GM19397 (cell line): ENCODE measurements at regions not wholly inside any gene's neighbourhood (a gene's known extent, or its start where the extent isn't known, plus 50 kb on each side); places are given as distances from the start of the nearest gene placed in this dataset.

ENCODE experiments used
- ATAC-seq: cut with Tn5 transposase; IDR thresholded peaks from one replicate; pipeline ENCODE4 v1.9.1; 2021; ENCODE audit warnings: mild to moderate bottlenecking, moderate library complexity; ENCODE audit not compliant: unreplicated experiment

DNA sequence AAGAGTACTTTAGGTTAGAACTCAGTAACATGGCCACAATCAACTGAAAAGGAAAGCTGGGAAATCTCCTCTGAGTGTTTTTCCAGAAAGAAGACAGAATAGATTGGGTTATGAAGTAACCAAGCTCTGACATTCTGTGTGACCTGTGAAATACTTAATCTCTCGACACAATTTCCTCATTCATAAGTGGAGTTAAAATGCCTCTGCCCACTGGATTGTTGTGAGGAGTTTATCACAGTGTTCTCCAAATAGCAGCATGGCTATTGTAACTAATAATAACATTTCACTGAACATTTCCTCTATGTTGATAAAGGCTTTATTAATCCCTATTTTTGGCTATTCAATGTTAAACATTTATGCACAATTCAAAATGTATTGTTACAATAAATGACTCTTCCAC lies 311.0 kb downstream of the GABRB2 start:
- no peak for ATAC-seq

DNA sequence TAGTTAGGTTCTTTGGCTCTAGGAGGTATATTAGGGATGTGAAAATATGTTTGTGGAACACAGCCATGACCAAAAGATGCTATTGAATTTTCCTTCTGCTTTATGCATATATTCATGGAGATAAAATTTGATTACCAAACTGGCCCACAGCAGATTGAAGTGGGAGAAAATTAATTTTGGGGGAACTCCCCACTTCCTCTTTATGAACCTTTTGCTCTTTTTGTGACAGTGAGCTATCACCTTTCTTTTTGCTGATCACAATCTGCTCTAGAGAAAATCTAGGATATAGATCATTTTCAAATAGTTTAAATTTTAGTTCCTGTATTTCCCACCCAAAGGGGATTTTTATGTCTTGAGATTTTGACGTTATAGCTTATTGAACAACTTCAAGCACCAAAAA lies 313.0 kb downstream of the GABRB2 start:
- ATAC-seq: no peak

DNA sequence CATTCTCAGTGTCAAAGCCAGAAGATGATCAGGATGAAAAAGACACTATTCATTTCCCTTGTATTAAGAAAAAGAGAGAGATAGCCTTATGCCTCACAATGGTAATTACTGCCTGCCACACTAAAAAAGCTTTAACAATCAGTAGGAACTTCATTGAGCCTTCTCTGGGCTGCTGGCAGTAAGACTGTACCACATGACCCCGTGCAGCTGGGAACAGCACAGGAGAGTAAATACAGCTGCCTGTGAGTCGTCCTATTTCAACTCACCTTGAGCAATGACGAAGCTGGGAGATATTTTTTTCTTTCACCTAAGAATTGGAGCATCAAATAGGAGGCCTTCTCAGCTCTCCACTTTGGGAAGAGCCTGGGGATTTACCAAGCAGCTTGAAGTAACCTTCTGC lies 316.3 kb downstream of the GABRB2 start:
- ATAC-seq: no peak

DNA sequence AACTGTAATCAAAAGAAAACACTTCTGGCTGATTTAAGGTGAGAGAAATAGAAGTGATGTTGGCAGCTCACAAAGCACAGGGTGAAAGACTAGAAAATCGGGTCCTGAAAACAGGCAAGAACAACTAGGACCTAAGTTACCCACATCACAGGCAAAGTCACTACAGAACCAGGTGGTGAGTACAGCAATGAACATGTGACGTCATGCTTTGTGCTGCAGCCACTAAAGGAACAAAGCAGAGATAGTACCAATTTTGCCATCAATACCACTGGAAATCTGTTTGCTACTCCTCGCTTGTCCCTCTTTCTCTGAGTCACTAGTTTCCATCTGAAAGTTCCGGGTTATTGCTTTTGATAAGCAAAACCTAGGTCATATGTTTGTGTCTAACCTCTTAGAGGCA lies 326.7 kb downstream of the GABRB2 start:
- ATAC-seq: no peak

DNA sequence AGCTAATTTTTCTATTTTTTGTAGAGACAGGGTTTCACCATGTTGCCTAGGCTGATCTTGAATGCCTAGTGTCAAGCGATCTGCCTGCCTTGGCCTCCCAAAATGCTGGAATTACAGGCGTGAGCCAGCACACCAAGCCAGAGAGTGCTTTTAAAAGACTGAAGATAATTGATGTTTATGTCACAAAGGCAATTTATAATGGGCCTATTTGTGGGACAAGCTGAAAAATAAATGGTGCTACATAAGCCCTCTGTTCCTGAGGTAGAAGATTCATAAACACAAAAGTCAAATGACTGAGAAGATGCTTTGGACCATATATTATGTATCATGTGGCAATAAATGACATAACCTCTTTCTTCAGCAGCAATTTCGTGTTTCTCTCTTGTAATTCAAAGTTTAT lies 329.6 kb downstream of the GABRB2 start:
- no peak for ATAC-seq

DNA sequence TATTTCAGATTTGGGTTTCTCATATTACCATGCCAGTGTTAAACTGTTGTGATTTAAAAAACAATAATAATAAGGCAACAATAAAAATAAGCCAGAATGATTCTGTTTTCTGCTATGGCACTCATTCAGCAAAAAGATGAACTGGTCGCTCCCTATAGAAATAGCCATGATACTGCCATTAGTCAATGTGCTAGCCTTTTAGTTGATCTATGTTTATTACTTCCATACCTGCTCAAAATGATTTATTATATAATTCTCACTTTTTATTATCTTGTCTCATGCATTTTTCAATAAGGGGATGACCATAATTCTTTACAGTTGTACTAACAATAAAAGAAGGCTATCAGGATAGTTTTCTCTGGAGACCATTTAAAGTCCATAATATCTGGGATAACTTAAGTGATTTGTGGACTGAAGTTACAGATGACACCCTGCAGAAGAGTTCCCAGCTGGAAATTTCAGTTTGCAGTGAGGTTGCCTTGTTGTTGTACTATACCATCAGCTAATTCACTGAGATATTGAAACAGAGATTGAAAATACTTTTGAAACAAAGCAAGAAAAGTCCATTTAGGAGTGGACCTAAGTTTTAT lies 334.3 kb downstream of the GABRB2 start:
- ATAC-seq: no peak

DNA sequence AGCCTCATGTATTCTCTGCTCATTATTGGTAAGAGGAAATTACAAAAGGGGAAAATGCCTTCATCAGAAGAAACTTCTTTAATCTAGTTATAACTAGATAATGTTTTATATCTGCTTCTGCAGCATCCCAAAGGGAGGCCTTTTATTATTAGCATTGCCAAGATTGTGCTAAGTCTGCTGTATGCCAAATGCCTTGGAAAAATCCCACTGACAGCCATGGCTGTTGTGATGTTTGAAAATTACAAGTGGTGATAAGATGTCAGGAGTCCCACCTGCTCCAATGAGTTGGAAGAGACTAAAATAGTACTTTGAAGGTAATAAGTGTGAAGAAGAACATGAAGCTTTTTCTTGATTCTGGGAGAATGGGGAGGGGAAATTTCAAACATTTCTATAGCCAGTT lies 345.0 kb downstream of the GABRB2 start:
- no peak for ATAC-seq

DNA sequence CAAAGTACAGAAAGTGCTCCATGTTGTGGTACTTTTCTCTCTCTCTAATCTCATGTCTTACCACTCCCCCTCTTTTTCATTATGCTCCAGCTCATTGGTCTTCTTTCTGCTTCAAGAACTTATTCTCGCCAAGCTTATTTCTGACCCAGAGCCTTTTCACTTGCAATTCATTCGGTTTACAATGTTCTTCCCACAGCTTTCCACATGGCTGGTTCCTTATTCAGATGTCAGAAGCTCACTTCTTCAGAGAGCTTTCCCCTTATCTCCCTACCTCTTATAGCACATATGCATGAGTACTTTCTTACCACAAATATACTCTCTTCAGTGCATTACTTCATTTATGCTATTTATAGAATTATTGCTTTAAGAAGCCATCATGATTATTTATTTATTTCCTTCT lies 338.8 kb upstream of the ATP10B start:
- ATAC-seq: no peak

DNA sequence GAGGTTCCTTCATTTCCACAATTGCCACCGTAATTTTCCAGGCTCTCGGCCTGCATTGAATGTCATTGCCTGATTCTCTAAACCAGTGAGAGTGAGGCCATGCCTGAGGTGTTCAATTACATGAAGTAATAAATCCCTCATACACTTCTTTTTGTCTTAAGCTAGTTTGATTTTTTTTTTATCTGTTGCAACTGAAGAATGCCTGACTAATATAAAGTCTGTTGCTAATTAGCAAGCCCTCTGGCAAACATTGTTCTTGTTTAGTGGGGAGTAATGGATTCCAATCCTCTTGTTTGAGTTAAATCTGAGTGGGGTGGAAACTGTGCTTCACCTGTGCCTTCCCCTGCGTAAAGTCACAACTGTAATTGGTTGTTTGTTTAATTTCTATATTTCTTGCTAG lies 338.1 kb upstream of the ATP10B start:
- no peak for ATAC-seq

DNA sequence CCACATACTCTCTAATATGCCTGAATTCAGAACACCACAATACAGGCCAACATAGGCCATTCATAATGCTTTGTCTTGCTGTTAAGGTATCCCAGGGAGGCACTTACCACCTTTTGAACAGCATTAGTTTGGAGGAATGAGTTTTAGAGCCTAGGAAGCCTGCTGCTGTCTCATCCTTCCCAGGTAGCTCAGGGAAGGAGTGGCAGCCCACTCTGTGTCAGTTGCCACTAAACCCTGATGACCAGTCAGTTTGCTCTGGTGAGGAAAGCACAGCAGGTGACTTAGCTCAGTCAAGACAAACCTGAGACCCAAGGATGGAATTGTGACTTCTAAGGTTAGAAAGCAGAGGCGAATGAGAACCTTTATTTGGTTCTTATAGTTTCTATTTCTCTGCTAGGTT lies 337.4 kb upstream of the ATP10B start:
- ATAC-seq: no peak

DNA sequence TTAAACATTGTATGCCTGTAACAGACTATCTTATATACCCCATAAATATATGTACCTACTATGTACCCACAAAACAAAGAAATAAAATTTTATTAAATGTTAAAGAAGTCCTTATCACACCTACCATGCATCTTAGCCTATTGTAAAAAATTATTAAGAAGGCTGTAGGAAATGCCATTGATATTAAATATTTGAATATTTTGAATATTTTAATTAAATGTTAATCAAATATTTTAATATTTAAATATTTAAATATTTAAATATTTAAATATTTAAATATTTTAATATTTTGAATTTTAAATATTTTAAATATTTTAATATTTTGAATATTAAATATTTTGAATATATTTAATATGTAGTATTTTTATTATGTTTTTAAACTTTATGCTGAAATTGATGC lies 331.5 kb upstream of the ATP10B start:
- no peak for ATAC-seq

DNA sequence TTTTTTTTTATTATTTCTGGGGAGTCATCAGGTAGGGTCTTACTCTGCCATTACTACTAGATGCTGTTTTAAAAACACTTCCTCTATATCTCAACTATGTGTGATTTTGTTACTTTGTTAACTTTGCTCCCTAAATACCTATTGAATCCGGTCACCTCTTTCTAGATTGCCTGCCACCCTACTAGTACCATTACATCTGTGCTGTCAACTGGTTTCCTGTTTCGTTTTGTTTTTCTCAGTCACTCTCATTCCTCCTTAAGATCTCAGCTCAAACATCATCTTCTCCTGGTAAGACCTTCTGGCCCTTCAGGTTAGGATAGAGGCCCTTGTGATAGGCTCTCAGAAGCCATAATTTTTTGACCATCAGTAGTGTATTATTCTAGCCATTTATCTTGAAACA lies 324.2 kb upstream of the ATP10B start:
- ATAC-seq: no peak

DNA sequence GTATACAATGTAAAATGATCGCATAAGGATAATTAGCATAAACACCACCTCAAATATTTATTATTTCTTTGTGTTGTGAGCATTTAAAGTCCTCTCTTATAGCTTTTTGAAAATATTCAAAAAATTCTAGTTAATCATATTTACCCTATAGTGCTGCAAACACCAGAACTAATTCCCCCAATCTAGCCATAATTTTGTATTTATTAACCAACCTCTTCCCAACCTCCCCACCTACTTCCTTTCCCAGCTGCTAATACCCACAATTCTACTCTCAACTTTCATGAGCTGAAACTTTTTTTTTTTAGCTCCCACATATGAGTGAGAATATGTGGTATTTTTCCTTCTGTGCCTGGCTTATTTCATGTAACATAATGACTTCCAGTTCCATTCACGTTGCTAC lies 317.8 kb upstream of the ATP10B start:
- no peak for ATAC-seq

DNA sequence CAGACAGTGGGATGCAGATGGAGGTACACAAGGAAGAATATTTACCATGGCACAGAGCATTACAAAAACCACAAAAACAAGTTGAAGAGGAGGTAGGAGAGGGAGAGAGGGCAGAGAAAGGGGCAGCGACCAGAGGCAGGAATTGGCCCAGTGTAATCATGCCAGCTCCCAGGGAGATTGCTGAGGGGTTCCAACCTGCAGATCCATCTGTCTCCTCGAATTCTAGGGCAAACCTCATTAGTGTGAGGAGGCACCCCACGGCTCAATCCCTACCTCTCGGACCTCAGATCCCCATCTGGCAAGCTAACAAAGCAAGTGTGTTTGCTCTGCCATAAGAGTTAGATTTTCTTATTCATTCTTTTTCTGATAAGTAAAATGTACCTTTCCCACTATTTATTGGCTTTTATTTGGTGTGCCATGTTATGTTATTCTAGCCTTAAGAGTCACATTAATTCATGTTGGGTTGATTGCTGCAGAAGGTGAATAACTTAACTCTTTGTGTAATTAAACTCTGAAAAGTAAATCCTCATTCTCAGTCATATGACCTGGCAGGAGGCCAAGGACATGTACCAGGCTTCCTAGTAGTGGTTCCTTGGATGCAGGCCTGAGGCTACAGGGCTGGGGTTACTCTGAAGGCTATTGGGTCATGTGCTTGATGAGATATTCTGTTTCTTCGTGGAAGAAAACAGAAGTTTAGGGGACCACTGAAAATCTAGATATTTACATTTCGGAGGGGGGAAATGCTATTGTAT lies 315.2 kb upstream of the ATP10B start:
- no peak for ATAC-seq

DNA sequence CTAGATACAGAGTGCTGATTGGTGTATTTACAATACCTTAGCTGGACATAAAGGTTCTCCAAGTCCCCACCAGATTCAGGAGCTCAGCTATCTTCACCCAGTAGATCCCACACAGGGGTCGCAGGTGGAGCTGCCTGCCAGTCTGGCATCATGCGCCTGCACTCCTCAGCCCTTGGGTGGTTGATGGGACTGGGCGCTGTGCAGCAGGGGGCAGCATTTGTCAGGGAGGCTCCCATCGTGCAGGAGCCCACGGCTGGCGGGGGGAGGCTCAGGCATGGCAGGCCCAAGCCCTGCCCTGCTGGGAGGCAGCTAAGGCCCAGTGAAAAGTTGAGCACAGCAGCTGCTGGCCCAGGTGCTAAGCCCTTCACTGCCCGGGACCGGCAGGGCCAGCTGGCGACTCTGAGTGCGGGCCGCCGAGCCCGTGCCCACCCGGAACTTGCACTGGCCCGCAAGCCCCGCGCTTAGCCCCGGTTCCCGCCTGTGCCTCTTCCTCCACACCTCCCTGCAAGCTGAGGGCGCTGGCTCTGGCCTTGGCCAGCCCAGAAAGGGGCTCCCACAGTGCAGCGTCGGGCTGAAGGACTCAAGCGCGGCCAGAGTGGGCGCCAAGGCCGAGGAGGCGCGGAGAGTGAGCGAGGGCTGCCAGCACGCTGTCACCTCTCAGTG lies 314.1 kb upstream of the ATP10B start:
- ATAC-seq: no peak

DNA sequence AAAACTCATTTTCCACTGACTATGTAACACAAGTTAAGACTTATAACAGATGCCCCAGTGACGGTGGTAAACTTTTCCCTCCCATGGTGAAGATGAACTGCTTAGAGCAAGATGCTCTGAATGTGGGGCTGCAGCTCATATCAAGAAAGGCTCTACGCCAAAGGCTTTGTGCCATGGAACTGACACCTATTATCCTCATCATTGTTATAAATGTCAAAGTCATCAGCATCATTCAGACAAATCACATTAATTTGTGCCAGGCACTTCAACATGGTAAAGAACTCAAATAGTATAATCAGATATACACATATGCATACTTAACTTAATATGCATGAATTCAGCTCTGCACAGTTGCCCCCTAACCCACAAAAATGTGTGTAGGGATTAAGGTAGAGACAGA lies 305.9 kb upstream of the ATP10B start:
- no peak for ATAC-seq

DNA sequence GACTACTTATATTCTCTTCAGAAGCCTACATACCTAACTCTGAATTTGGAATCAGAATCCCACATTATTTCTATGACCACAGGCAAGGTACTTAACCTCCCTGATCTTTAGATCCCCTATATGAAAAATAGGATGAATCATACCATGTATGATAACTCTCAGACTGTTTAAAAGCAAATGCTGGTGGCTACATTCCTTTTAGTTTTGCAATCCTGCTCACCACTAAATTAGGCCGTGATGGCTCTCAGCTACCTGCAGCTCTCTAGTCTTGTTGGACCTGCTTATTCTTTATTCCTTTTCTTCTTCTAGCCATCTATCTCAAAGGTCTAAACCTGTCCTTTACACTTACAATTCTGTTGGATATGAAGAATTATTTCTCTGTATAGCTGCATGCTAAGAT lies 303.4 kb upstream of the ATP10B start:
- ATAC-seq: no peak

DNA sequence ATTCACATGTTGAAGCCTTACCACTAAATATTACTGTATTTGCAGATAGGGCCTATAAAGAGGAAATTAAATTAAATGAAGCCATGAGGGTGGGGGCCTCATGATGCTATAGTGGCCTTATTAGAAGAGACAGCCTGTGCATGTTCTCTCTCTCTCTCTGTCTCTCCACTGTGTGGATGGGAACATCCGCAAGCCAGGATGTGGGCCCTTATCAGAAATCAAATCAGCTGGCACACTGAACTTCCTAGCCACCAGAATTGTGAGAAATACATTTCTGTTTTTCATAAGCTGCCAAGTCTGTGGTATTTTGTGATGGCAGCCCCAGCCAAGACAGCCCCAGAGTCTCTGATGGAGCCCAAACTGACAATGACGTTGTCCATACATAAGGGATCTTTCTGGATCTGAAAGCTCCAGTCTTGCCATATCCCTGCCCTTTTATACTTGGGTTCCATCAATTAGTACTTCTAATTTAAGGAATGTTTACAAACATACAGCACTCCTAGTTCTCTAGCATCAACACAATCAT lies 300.5 kb upstream of the ATP10B start:
- no peak for ATAC-seq

DNA sequence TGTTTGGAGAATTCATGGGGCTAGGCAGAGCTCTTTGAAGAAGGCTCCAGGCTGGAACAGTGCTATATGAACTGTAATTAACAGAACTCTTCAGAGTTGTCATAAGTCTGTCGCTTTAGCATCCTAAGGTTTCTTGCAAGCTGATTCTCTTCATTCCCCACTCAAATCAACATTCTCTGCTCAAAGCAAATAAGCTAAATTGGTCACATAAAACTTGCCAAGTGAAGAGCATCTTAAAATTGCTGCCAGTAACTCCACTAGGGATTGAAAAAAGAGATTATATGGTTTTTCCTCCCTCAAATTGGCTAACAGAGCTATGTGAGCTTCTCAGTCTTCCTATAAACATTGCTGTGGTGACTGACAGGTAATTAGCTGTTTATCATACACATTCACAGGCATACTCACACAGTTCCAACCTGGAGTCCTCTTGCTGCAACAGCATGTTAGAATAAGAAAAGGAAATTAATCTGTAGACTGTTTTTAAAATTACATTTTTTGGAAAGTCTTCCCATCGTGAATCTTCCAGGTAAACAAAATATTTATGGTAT lies 298.5 kb upstream of the ATP10B start:
- no peak for ATAC-seq

DNA sequence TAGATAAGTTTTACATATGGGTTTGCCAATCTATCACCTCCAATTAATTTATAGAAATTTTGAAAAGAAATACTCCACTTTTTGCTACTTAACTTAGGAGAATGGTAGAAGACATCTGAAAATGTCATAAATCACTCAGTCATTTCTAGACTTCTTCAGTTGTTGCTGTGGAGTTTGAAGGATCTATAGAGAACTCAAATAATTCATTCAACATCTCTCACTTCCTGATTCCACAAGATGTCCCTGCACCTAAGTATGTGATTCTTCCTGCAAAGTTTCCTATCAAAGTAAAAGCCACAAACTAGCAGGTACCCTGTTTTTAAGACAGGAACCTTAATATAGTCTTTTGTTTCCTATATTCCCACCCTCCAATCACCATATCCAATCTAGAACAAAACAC lies 297.1 kb upstream of the ATP10B start:
- no peak for ATAC-seq

DNA sequence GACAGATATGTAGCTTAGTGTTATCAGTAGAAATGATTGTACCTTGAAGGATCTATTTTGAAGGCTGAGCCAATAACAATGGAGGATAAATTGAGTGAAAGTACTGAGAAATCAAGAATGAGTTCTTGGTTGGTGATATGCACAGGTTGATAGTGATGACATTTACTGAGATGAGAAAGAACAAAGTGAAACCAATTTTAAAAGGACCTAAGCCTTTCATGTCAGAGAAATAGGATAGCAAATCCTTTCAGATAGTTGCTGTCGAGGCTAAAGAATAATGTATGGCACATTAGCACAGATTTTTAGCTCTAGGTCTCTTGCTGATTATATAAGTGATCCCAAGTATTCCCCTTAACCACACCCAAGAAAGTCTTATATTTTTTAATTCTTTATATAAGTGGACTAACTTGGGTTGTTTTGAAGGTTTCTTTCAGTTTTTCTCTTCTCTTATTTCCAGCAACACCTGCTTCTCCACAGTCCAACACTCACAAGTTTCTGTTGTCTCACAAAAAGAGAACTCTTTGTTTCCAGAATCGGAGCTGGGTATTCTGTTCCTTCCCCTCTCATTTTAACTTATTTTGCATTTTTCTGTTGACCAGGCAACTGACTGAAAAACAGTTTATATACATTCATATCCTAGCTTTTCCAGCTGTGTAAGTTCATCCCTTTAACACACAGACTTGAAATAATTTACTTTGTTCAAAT lies 286.9 kb upstream of the ATP10B start:
- ATAC-seq: no peak
